ENCODE measurements at regions not wholly inside any gene's neighbourhood (a gene's known extent, or its start where the extent isn't known, plus 50 kb on each side); places are given as distances from the start of the nearest gene placed in this dataset.
"Not testable (repeated sequence)": the region's sequence is repeated elsewhere in the genome, so short reads cannot be mapped to it uniquely, and the experiment has no call there.

DNA sequence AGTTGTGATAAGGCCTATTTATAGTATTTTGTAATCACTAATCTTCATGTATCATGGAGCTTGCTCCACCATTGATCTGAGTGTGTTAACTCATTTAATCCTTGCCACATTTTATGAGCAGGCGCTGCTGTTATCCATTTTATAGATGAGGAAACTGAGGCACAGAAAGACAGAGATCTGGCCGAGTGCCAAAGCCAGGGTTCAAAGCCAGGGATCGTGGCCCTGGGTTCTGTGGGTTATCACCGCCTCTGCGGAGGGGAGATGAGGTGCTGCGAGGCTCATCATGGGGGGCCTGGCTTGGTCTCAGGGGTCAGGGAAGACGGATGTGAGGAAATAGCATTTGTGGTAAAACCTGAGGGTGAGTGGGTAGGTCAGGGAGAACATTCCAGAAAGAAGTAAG lies 193.9 kb downstream of the KLRB1 start:
- not testable (repeated sequence) for TF ChIP-seq EP300 (IDR thresholded peaks at IDR 0.05; ENCODE audit: borderline replicate concordance in 1 of 2, low read depth in 1 of 2, low read length in 1 of 2); TCF12 (IDR thresholded peaks at IDR 0.05); SMC3 (IDR thresholded peaks at IDR 0.05; ENCODE audit: low read depth, low read length); MXI1 (IDR thresholded peaks at IDR 0.05; ENCODE audit: low read depth, low read length); TAF1 (IDR thresholded peaks at IDR 0.05; ENCODE audit: borderline replicate concordance, low read depth, low read length); TEAD4 (IDR thresholded peaks at IDR 0.05; ENCODE audit: borderline replicate concordance, insufficient read depth); NRF1 (IDR thresholded peaks at IDR 0.05; ENCODE audit: low read depth, low read length); RCOR1 (IDR thresholded peaks at IDR 0.05; ENCODE audit: low read length)
- TF ChIP-seq, protein P1, sequence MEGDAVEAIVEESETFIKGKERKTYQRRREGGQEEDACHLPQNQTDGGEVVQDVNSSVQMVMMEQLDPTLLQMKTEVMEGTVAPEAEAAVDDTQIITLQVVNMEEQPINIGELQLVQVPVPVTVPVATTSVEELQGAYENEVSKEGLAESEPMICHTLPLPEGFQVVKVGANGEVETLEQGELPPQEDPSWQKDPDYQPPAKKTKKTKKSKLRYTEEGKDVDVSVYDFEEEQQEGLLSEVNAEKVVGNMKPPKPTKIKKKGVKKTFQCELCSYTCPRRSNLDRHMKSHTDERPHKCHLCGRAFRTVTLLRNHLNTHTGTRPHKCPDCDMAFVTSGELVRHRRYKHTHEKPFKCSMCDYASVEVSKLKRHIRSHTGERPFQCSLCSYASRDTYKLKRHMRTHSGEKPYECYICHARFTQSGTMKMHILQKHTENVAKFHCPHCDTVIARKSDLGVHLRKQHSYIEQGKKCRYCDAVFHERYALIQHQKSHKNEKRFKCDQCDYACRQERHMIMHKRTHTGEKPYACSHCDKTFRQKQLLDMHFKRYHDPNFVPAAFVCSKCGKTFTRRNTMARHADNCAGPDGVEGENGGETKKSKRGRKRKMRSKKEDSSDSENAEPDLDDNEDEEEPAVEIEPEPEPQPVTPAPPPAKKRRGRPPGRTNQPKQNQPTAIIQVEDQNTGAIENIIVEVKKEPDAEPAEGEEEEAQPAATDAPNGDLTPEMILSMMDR (IDR thresholded peaks at IDR 0.05), result not testable (repeated sequence)
- TF ChIP-seq, protein P2, sequence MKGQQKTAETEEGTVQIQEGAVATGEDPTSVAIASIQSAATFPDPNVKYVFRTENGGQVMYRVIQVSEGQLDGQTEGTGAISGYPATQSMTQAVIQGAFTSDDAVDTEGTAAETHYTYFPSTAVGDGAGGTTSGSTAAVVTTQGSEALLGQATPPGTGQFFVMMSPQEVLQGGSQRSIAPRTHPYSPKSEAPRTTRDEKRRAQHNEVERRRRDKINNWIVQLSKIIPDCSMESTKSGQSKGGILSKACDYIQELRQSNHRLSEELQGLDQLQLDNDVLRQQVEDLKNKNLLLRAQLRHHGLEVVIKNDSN (IDR thresholded peaks at IDR 0.05; ENCODE audit: borderline replicate concordance, low read depth), result not testable (repeated sequence)
- TF ChIP-seq, protein P3, sequence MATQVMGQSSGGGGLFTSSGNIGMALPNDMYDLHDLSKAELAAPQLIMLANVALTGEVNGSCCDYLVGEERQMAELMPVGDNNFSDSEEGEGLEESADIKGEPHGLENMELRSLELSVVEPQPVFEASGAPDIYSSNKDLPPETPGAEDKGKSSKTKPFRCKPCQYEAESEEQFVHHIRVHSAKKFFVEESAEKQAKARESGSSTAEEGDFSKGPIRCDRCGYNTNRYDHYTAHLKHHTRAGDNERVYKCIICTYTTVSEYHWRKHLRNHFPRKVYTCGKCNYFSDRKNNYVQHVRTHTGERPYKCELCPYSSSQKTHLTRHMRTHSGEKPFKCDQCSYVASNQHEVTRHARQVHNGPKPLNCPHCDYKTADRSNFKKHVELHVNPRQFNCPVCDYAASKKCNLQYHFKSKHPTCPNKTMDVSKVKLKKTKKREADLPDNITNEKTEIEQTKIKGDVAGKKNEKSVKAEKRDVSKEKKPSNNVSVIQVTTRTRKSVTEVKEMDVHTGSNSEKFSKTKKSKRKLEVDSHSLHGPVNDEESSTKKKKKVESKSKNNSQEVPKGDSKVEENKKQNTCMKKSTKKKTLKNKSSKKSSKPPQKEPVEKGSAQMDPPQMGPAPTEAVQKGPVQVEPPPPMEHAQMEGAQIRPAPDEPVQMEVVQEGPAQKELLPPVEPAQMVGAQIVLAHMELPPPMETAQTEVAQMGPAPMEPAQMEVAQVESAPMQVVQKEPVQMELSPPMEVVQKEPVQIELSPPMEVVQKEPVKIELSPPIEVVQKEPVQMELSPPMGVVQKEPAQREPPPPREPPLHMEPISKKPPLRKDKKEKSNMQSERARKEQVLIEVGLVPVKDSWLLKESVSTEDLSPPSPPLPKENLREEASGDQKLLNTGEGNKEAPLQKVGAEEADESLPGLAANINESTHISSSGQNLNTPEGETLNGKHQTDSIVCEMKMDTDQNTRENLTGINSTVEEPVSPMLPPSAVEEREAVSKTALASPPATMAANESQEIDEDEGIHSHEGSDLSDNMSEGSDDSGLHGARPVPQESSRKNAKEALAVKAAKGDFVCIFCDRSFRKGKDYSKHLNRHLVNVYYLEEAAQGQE (IDR thresholded peaks at IDR 0.05; ENCODE audit: low read depth, low read length), result not testable (repeated sequence)
